Mammary epithelial cell (primary cell): ENCODE measurements at regions not wholly inside any gene's neighbourhood (a gene's known extent, or its start where the extent isn't known, plus 50 kb on each side); places are given as distances from the start of the nearest gene placed in this dataset.

Experiments
- EZH2 ChIP-seq: IDR thresholded peaks from 2 replicates; pipeline ENCODE4 v1.6.1; 2012; ENCODE audit warnings: low read length, inconsistent platforms, borderline replicate concordance
- TF ChIP-seq, protein P1 (sequence below), 2 donors: IDR thresholded peaks in 1 of 2; conservative IDR thresholded peaks in 1 of 2; 2 replicates each; pipeline ENCODE4 v1.5.1; 2011 to 2012; ENCODE audit warnings: inconsistent platforms in 2 of 2, low read length in 2 of 2, mild to moderate bottlenecking in 2 of 2, control low read depth in 1 of 2, low read depth in 1 of 2; ENCODE audit not compliant: insufficient read depth in 1 of 2; ENCODE audit errors: extremely low read depth in 1 of 2

DNA sequence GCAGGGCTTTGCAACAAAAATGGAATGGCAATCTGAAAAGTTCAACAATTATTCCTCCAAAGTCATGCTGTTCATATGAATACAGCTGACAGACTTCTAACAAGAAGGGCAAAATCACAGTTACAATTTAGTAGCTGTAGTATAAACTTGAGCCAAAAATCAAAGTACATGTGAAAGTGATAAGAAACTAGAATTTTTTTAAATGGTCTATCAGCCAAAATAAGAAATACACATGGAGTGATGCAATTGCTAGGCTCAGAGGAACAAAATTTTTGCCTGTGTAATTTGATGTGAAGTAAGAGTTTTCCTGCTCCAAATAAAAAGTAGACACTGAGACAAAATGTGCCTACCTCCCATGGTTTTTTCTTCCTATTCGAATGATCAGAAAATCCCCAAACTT, 167.7 kb upstream of the CDKN3 start:
- TF ChIP-seq, protein P1, sequence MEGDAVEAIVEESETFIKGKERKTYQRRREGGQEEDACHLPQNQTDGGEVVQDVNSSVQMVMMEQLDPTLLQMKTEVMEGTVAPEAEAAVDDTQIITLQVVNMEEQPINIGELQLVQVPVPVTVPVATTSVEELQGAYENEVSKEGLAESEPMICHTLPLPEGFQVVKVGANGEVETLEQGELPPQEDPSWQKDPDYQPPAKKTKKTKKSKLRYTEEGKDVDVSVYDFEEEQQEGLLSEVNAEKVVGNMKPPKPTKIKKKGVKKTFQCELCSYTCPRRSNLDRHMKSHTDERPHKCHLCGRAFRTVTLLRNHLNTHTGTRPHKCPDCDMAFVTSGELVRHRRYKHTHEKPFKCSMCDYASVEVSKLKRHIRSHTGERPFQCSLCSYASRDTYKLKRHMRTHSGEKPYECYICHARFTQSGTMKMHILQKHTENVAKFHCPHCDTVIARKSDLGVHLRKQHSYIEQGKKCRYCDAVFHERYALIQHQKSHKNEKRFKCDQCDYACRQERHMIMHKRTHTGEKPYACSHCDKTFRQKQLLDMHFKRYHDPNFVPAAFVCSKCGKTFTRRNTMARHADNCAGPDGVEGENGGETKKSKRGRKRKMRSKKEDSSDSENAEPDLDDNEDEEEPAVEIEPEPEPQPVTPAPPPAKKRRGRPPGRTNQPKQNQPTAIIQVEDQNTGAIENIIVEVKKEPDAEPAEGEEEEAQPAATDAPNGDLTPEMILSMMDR (conservative IDR thresholded peaks at IDR 0.05 in 1 of 2, IDR thresholded peaks at IDR 0.05 in 1 of 2; ENCODE audit: extremely low read depth in 1 of 2, insufficient read depth in 1 of 2, low read depth in 1 of 2, low read length in 2 of 2), result no peak
- no peak for TF ChIP-seq EZH2
